GM12864 (cell line): ENCODE measurements at regions not wholly inside any gene's neighbourhood (a gene's known extent, or its start where the extent isn't known, plus 50 kb on each side); places are given as distances from the start of the nearest gene placed in this dataset.

Experiments
- DNase-seq: peaks from one replicate; pipeline ENCODE4 v3.0.0-alpha.2; 2011; ENCODE audit warnings: low read depth
- H3K4me3 ChIP-seq: 2 replicates; pipeline ENCODE4 v1.5.1; 2011; ENCODE audit warnings: mild to moderate bottlenecking, low read depth, low read length, control low read depth
- TF ChIP-seq, protein P1 (sequence below): IDR thresholded peaks from 2 replicates; pipeline ENCODE4 v1.5.1; 2011; ENCODE audit warnings: low read depth, mild to moderate bottlenecking, moderate library complexity, low read length, control low read depth, inconsistent platforms; ENCODE audit errors: missing control alignments

GRCh38 chr10:78620985-78621799, 447.6 kb upstream of the ZMIZ1 start:
- no peak overlapping the region for H3K4me3 ChIP-seq
- no peak for DNase-seq
- TF ChIP-seq, protein P1, sequence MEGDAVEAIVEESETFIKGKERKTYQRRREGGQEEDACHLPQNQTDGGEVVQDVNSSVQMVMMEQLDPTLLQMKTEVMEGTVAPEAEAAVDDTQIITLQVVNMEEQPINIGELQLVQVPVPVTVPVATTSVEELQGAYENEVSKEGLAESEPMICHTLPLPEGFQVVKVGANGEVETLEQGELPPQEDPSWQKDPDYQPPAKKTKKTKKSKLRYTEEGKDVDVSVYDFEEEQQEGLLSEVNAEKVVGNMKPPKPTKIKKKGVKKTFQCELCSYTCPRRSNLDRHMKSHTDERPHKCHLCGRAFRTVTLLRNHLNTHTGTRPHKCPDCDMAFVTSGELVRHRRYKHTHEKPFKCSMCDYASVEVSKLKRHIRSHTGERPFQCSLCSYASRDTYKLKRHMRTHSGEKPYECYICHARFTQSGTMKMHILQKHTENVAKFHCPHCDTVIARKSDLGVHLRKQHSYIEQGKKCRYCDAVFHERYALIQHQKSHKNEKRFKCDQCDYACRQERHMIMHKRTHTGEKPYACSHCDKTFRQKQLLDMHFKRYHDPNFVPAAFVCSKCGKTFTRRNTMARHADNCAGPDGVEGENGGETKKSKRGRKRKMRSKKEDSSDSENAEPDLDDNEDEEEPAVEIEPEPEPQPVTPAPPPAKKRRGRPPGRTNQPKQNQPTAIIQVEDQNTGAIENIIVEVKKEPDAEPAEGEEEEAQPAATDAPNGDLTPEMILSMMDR: no peak

- no peak for DNase-seq
- TF ChIP-seq, protein P1: no peak
- H3K4me3 ChIP-seq: no peak overlapping the region
Observed at GRCh38 chr10:78623578-78624215, 445.1 kb upstream of the ZMIZ1 start.

- no peak overlapping the region for H3K4me3 ChIP-seq
- no peak for DNase-seq
- TF ChIP-seq, protein P1: no peak
Observed at GRCh38 chr10:78624791-78625190, 444.0 kb upstream of the ZMIZ1 start.

GRCh38 chr10:78626471-78626870, 442.3 kb upstream of the ZMIZ1 start:
- DNase-seq: no peak
- H3K4me3 ChIP-seq: no peak overlapping the region
- TF ChIP-seq, protein P1: no peak

GRCh38 chr10:78627254-78627795, 441.4 kb upstream of the ZMIZ1 start:
- TF ChIP-seq, protein P1: no peak
- no peak overlapping the region for H3K4me3 ChIP-seq
- no peak for DNase-seq

- TF ChIP-seq, protein P1: no peak
- DNase-seq: no peak
- H3K4me3 ChIP-seq: no peak overlapping the region
Observed at GRCh38 chr10:78628976-78629375, 439.8 kb upstream of the ZMIZ1 start.

DNA sequence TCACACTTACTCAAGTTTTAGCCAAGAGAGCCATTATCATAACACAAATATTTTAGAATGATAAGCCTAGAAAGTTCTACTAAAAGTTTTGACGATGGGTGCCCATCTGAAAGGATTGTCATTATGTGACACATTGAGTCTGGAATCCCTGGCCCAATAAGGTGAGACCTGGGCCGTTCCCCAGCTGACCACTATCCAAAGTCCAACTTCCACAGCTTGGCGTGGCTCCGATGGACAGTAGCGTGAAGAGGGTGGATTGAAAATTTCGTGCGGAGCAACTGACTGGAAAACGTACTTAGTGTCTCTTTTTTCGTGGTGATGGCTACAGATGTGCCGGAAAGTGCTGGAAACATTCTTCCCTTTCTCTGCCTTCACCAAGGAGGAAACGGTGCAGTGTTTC, 439.0 kb upstream of the ZMIZ1 start:
- DNase-seq: no peak
- TF ChIP-seq, protein P1: no peak
- H3K4me3 ChIP-seq: no peak overlapping the region
